Renal pelvis (tissue), 1 donor: ENCODE measurements at regions not wholly inside any gene's neighbourhood (a gene's known extent, or its start where the extent isn't known, plus 50 kb on each side); places are given as distances from the start of the nearest gene placed in this dataset.

ENCODE experiments used
- DNase-seq: peaks from one replicate; pipeline ENCODE4 v3.0.0-alpha.2; 2013

DNA sequence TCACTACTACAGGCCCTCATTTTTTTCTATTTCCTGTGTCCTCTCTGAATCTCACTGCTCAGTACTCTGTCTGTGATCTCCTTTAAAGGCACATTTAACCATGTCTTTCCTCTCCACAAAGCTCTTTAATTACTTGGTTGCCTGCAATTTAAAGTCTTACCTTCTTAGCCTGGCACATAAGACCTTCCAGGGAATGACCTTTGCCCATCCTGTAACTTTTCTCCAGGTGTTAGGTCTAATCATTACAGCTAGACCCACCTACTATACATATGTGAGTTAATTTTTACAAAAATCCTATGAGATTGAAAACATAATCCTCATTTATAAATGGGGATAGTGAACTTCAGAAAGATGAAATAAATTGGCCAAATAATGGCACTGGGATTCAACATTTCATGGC, 244.1 kb upstream of the RHOBTB1 start:
- DNase-seq, result no peak

DNA sequence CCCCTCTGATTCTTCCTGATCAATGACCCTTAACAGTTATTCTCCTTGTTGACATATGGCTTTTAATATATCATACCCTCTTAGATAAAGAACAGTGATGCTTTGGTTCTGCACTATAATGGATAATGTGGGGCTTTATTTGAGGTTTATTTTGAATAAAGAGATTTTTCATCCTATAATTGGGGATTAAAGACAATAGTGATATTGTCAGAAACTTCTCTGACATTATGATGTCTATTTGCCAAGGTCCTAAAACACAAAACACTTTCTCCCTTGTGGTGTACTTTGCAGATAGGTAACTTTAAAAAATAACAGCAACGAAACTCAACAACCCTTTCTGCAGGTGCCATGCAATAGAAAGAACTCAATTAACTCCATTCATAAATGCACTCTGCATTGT, 243.6 kb upstream of the RHOBTB1 start:
- DNase-seq, result no peak

DNA sequence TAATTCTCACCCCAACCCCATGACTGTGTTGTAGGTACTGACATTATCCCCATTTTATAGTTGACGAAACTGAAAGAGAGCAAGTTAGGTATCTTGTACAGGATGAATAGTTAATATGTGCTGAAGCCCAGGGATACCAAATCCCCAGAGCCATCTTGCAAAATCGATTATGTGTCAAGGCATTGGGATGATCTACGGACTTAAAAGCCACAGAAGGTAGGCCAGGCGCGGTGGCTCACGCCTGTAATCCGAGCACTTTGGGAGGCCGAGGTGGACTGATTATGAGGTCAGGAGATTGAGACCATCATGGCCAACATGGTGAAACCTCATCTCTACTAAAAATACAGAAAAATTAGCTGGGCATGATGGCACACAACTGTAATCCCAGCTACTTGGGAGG, 242.4 kb upstream of the RHOBTB1 start:
- DNase-seq, result no peak

DNA sequence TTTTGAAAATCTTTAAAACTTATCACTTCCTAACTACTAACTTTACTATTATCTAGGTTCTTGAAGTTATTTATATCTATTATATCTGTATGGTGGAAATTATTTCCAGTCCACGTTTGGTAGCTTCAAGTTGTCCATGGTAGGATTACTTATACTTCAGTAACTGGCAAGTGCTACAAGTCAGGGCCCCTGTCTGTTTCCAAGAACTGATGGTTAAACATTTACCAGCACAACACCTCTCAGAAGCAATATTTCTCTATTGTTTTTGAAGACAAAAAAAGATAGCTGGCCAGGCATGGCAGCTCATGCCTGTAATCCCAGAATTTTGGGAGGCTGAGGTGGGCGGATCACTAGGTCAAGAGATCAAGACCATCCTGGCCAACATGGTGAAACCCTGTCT, 240.4 kb upstream of the RHOBTB1 start:
- no peak for DNase-seq

DNA sequence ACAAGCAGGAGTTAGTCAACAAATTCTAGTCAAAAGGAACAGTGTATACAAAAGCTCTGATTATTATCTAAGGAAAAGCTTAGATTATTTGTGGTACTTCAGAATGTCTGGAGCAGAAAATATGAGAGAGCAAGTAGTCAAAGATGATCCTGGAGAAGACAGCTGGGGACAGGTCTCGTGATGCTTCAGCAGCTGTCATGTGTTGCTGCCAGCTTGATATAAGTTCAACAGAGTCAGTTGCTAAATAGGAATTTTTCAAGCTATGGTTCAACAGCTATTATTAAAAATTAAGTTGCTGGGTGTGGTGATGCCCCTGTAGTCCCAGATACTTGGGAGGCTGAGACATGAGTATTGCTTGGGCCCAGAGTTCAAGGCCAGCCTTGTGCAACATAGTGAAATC, 240.0 kb upstream of the RHOBTB1 start:
- DNase-seq, result no peak

DNA sequence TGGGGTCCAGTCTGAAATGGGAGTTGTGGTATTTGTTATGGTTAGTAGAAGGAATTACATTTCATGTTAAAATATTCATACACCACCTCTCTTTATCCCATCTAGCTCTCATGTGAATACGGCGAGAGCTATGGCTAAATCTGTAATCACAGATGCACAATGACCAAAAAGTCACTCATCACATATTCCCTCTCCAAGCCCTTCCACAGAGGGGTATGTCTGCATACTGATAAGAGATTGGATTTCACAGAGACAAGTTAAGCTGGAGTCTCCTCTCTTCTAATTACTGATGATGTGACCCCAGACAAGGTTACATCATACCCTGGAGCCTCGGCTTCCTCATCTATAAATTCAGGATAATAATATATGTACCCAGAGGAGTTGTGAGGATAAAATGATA, 237.8 kb upstream of the RHOBTB1 start:
- no peak for DNase-seq

DNA sequence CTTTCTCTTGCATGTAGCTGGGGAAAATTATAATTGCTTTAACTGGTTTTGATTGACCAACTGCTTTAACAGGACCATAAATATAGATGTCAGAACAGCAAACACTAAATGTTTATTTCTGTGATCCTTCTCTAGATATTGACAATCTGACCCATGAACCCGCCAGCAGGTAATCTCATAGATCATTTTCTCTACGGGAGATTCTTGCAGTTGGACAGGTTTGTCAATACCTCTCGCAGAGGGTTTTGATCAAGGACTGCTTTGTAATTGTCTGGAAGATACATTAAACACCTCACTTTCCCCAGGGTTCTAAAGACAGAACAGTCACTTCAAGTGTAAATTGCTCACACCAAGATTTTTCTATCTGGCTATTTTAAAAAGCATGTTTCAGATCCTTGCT, 235.8 kb upstream of the RHOBTB1 start:
- no peak for DNase-seq

DNA sequence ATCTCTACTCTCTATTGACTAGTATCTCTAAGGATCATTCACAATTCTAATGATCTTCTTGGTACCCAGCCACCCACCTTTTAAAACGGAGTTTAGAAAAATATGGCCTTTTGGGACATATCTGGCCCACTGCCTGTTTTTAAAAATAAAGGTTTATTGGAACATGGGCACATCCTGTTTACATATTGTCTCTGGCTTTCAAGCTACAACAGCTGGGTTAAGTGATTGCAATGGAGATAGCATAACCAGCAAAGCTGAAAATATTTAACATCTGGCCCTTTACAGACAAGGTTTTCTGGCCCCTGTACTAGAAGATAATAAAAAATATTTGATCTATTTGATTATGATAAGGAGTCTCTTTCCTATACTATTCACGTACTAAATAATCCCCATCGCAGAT, 232.4 kb upstream of the RHOBTB1 start:
- no peak for DNase-seq

DNA sequence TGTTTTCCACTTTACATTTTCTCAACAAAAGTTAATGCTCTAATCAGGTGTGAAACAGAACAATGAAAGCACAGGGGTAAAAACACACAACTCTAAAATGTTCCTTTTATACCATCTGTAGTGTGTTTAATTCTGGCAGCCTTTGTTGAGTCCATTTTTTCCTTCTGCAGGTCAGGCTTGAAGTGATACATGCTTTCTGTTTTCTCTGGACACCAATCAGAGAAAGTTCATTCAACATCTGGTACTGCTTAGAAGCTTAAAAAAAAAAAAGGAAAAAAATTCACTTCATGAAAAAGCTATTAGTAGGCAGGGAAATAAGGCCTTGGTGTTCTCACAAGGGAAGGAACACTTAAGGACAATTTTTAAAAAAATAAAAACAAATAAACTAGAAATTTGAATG, 231.3 kb upstream of the RHOBTB1 start:
- peak; percentile 61 for DNase-seq

DNA sequence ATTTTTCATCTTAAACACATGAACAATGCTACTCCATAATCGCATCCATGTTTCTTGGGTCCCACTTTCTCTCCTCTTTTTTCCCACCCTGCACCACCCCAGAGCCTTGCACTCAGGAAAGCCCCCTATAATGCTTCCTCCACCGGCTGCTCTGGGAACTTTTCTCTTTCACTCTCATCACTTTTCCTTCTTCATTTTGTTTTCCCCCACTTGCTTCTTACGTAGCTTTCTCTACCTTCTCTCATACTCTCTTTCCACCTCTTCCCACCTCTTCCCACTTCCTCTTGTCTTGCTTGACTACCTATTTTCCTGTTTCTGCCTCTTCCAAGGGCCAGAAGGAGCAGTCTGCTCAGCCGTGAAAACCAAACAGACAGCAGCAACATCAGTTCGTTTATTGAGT, 229.5 kb upstream of the RHOBTB1 start:
- no peak for DNase-seq

DNA sequence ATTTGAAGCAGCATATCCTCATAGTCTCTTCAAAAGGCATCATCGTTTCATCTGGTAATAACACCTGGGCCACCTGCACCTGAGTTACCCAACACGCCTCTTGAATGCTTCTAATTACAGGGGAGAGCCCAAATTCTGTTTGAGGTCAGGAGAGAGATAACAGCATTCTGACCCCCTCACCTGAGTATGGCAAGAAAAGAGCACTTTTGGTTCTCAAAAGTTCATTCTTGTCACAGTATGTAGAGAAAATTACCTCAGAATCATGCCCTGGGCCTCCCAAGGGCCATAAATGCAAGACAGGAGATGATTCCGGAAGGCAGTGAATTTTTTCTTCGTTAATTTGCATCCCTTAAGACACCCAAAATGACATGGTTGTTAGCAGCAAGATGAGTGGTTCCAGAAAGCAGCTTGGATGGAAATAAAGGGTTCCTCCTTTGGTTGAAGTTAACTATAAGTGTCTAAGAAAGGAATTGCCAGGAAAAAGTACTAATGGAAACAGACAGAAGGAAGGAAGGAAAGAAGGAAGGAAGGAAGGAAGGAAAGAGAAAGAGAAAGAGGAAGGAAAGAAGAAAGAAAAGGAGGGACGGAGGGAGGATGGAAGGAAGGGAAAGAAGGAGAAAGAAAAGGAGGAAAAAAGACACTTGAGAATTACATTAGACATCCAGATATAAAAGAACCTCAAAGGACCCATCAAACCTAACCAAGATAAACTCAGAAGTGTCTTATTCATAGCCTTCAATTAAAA, 228.4 kb upstream of the RHOBTB1 start:
- no peak for DNase-seq

DNA sequence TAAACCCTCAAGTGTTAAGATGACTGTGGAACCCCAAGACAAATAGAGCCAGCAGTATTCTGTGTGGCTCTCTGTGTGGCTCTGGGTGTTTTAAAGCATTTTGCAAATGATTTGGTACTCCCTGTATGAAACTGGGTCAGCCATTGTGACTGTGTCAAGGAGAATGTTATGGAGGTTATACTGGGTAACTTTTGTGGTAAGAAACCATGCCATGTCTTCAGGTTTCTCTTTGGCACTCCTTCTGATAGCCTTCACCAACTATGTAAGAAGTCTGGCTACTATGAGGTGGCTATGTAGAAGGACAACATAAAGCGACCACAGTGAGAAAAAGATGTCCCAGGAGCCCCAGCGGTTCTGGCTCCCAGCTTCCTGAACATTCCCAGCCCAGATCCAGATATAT, 226.6 kb upstream of the RHOBTB1 start:
- DNase-seq, result no peak

DNA sequence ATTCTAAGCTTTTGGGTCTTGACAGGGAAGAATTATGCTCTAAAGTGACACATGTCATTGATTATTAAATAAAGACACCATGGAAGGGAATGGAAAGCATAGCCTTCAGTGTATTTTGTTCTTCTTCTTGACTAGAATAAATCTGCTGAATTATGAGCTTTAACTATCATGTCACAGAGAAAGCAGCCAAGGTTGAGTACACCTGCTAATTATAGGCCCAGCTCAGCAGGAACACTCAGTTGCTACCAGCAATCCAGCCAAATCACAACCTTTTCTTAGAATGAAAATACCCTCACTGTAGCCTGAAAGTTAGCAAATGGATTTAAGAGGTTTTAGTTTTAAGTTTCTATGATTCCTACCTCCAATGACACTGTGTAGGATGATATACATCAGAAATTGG, 225.3 kb upstream of the RHOBTB1 start:
- DNase-seq, result no peak

DNA sequence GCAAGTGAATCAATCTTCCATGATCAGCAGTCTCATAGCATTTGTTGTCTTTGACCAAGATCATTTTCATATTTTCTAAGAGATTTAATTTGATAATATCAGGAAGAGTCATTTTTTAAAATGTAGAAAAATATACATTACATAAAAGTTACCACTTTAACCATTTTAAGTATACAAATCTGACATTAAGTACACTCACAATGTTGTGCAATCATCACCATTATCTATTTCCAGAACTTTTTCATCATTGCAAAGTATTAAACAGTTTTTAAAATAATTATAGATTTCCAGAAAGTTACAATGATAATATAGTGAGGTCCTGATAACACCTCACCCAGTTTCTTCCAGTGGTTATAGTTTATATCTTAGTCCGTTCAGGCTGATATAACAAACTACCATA, 222.5 kb upstream of the RHOBTB1 start:
- no peak for DNase-seq

DNA sequence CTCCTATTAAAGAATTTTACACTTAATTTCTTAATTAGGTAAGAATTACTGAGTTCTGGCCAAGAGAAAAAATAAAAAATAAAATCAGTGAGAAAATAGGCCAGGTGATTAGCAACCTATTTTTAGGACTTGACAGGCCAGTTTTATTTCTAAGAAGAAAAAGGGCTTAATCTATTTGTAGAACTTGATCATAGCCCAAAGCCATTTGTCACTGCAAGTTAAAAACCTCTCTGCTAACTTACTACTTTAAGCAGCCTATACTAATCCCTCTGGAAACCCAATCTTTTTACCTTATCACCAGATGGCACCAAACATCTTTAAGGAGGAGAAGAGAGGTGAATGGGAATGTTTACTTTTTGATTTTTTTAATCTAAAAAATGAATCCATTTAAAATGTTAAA, 222.1 kb upstream of the RHOBTB1 start:
- no peak for DNase-seq

DNA sequence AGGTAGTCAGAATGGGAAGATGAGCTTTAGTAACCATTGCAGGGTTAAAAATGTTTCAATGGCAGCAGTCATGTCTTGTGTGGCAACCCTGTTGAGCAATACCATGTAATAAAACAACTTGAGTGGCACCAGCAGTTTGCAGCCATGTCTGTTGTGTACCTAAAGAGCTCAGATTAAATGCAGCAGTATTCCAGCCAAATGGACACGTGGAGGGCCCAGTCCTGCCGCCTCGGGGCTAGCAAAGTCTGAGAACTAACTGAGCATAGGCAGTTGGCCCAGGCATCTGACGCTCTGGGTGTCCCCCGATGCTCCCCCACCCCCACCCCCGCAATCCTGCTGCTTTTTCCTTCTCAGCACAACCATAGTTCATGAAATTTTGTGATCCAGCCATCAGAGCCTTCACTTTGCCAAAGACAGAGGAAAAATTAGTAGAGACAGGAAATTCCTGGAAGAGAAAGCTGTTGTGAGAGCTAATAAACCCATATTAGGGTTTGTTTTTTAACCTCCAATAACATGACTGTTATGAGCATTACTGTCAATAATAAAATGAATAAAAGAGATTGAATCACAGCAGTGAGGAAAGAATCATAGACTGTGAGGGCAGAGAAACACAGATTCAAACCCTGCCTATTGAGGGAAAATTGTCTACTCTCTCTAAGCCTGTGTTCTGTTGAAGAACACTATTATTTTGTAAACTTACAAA, 220.6 kb upstream of the RHOBTB1 start:
- DNase-seq, result no peak

DNA sequence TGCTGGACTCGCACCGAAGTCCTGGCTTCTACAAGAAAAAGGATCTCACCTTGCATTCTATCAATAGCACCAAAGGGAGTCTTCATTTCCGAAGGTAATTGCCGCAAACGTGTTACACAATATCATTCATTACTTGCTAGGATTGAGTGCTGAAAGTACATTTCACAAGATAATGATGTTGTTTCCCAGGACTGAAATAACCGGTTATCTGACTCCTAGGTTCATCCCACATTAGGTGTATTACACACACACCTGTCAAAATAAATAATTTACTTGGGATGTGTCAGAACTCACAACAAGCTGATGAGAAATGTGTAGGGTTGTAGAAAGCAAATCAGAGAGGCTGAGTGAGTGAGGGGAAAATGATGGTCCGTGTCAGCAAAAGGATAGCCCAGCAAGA, 219.4 kb upstream of the RHOBTB1 start:
- DNase-seq, result no peak

DNA sequence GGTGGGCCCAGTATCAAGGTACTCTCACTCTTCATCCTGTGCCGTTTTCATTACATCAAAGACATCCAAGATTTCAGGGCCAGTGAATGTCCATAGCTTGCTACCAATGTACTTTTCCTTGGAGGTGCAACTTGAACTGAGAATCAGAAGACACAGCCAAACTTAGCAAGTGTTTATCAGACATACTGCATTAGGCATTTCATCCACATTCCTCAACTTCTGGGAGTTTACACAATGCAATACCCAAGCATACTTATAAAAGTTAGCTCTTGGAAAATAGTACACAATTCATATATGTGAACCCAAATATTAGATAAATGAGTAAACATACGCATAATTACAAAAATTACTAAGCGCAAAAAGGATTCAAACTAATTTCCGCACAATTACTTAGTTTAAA, 216.3 kb upstream of the RHOBTB1 start:
- DNase-seq, result no peak

DNA sequence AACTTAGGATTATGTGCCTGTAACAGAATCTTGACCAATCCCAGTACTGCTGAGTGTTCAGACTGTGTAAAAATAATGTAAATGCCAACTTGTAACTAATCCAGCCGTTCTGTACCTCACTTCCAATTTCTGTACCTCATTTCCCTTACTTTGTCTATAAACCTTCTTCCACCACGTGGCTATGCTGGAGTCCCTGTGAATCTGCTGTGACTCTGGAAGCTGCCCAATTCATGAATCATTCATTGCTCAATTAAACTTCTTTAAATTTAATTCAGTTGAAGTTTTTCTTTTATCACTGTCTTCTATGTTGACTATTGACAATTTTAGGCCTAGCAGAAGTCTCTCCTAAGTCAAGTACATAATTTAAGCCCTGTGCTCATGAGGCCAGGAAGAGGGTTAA, 215.3 kb upstream of the RHOBTB1 start:
- DNase-seq, result no peak

DNA sequence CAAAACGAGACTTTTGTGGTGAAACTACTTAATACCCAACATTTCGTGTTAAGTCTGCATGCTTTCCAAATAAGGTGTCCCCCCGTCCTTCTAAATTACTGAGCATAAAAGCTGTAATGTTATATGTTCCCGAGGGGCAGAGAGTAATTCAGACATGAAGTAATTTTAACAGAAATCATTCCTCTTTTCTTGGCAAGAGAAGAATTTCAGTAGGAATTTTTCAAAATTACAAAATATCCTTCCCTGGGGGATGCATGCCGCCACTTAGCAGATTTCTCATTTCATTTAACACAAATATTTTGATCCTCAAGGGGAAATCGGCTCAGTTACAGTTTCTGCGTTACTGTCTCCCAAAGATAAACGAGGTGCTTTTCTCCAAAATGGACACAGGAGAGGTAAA, 213.2 kb upstream of the RHOBTB1 start:
- no peak for DNase-seq

DNA sequence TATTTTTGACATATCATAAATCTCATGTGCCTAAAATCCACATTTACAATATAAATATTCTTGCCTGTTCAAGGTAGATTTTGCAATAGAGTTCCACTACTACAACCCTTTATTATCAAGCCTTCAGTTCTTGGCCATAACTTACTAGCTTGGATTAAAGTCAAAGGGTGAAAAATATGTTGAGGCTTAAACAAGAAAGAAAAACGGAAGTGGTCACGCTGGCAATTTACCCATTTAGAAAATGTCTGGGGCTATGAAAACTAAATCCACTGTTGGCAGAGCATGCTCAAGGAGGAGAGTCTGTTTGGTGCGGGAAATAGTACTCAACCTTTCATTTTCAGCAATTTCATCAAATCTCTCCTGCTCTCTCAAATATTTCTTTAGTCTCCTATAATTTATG, 209.8 kb upstream of the RHOBTB1 start:
- no peak for DNase-seq

DNA sequence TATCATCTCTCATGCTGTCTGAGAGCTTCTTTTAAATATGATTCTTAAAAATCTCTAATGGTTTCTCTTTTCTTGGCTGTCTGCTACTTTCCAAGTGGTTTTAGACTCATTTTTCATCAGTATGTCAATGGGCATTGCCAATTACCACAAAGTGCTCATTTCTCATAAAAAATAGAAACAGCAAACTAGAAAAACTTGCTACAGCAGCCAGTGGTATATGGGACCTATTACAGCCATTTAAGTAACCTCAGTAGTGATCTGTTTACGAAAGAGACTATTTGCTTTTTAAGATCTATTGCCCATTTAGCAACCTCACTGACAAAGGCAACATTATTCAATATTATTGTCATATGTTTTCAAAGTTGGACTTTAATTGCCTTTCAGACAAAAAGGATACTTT, 207.1 kb upstream of the RHOBTB1 start:
- no peak for DNase-seq

DNA sequence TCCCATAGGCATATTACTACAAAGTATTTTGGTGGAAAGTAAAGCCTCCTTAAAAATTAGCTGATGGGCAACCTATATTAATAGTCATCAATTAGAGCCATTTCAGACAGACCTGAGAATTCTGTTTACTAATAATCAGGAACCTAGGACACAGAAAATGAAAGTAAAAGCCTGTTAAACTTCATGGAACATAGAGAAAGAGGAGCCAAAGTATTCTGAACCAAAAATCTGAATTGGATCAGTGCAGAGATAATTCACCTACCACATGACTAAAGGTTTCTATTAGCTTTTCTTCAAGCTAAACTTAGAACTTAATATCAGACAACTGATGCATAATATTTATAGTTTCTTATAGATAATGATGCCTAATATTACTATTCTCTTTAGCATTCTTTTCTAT, 204.5 kb upstream of the RHOBTB1 start:
- DNase-seq, result no peak

DNA sequence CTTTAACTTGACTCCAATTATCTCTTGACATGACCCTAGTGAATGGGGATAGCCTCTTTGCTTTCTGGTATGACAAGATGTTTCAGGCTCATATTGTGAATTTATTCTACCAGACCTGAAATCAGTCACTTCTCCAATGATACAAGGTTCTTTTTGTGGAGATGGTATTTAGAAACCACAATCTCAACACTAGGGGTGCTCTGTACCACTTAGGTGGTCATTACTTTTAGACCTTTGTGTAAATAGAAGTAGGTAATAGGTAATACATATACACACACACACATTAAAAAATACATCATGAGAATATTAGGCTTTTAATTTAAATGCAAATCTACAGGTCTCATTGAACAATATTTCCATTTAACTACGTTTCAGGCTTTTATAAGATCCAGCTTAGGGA, 199.0 kb upstream of the RHOBTB1 start:
- DNase-seq, result no peak
